DOHH2 (cell line): ENCODE measurements at regions not wholly inside any gene's neighbourhood (a gene's known extent, or its start where the extent isn't known, plus 50 kb on each side); places are given as distances from the start of the nearest gene placed in this dataset.

ENCODE experiments used
- CTCF ChIP-seq: fragments of 200-600 bp; sonication (generic); IDR thresholded peaks from one replicate; pipeline ENCODE4 v1.5.1; 2014; ENCODE audit warnings: antibody characterized with exemption, mild to moderate bottlenecking, low read depth, low read length; ENCODE audit not compliant: poor library complexity, severe bottlenecking
- EZH2phosphoT487 ChIP-seq: fragments of 200-600 bp; sonication (generic); IDR thresholded peaks from 2 replicates; pipeline ENCODE4 v1.6.1; 2017; ENCODE audit warnings: borderline replicate concordance, mild to moderate bottlenecking, antibody characterized with exemption, low read length, moderate library complexity, mixed read lengths

DNA sequence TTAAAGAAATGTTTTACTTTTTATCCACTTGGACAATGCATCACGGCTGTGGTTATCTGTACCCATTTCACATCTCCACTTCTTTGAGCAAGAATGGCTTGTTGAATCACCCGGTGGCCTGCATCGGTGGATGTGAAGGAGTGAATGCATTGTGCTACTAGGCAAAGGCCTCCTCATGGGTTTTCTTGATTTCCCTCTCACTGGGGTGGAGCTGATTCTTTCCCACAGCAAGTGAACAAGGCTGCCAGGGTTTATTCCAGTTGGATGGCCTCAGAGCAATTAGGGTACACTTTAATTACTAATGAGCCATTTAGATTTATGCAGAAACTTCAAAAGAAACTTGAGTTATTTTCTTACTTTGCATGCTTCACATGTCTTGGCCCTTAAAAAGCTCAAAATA is 387.1 kb downstream of the RND3 start:
- no peak for TF ChIP-seq CTCF
- no peak for TF ChIP-seq EZH2phosphoT487
